ELR (cell line): ENCODE measurements at regions not wholly inside any gene's neighbourhood (a gene's known extent, or its start where the extent isn't known, plus 50 kb on each side); places are given as distances from the start of the nearest gene placed in this dataset.
"Not testable (repeated sequence)": the region's sequence is repeated elsewhere in the genome, so short reads cannot be mapped to it uniquely, and the experiment has no call there.

Experiments
- DNase-seq: peaks from one replicate; pipeline ENCODE4 v3.0.0-alpha.2; 2015; ENCODE audit warnings: low read depth

- not testable (repeated sequence) for DNase-seq
Measured at GRCh38 chr2:16217741-16218140, 277.4 kb downstream of the MYCN start.

DNA sequence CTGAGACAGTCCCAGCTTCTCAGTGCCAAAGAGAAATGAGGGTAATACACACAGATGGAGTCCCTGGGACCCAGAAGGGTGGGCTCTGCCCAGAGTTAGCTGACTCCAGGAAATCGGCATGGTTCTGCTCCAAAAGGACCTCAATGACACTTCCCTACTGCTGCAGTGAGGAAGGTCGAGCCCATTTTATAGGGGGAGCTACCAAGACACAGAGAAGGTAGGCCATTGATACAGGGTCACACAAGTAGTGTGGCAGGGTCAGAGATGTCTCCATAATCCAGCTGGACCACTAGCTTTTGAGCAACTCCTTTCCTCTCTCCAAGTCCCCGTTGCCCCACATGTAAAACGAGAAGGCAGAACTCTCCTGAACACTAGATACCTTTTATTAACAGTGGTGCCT, 276.9 kb downstream of the MYCN start:
- DNase-seq, result no peak

GRCh38 chr2:16216558-16216945, 276.2 kb downstream of the MYCN start:
- DNase-seq, result no peak

DNA sequence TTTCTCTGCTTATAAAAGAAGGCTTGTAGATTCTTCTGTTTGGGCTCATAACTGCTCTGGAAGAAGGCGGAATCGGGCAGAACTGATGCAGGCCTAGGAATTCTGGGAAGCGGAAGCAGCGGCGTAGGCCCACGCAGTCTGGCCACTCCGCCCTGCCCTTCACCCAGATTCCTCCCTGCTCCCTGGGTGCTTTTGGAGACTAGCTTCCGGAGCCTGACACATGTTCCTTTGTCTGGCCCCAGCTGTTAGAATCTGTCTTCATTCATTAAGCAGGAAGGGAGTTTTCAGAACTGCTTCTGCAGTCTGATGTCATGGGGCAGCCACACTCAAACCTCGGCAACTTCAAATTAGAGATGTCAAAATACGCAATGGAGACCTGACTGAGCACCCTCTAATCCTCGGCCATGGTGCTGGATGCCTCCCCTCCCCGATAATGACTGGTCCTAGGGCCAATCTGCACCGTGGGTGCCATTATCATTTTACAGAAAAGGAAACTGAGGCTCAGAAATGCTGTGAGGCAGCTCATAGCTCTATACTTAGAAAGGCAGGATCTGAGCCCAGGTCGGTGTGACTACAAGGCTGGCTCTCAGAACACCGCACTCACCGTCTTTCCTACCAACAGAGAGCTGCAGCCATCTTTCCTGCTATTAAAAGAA, 275.7 kb downstream of the MYCN start:
- DNase-seq, result no peak

- DNase-seq, result no peak
Measured at GRCh38 chr2:16214861-16215260, 274.5 kb downstream of the MYCN start.

GRCh38 chr2:16214391-16214790, 274.0 kb downstream of the MYCN start:
- no peak for DNase-seq

- DNase-seq, result no peak
Measured at GRCh38 chr2:16212321-16212720, 272.0 kb downstream of the MYCN start.

DNA sequence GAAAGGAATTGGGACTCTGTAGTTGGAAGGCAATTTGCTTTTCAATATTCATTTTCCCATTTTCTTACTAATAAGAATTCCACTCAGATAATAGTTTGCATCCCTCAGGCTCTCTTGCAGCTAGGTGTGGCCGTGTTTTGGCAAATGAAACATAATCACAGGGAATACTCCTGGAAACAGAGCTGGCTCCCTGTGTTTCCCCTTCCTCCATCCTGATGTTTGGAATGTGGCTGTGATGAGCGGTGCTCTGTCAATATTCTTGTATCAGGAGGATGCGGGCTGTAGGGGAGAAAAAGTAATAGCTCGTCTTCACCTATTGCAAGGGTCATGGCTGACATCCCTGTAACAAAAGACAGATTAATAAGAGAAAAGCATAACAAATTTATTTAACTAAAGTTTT, 271.0 kb downstream of the MYCN start:
- DNase-seq, result no peak

GRCh38 chr2:16210841-16211240, 270.5 kb downstream of the MYCN start:
- no peak for DNase-seq

DNA sequence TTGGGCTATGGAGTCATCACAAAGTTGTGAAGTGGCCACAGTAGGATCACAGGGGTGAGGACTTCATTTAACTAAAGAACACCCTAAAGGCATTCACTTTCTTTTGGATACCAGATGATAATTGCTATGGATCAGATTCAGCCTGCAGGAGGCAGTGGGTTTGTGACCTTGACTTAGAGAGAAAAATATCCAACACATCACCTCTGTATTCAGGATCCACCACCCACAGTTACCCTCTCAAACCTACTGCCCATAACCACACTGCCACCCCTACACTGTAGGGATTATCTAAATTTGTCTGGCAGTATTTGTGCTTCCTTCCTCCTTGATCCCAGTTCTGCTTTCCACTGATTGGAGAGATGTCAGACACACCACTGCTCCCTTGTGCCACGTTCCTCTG, 269.4 kb downstream of the MYCN start:
- no peak for DNase-seq

DNA sequence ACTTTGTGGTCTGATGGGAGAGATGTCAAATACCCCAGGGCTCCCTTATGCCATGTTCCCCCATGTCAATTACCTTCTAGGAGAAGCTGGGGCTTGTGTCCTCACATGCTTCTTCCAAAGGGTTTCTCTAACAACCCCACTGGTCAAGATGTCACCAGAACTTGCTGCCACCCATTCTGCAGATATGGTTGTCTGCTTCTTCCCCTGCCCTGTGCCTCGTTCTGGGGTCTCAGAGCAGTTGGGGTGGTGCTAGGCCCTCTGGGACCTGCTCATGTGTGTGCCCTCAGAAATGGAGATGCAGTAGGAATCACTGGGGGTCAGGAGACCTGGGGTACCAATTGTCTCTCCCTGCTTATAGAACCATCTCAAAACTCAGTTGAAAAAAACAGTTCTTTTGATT, 268.6 kb downstream of the MYCN start:
- DNase-seq, result no peak

DNA sequence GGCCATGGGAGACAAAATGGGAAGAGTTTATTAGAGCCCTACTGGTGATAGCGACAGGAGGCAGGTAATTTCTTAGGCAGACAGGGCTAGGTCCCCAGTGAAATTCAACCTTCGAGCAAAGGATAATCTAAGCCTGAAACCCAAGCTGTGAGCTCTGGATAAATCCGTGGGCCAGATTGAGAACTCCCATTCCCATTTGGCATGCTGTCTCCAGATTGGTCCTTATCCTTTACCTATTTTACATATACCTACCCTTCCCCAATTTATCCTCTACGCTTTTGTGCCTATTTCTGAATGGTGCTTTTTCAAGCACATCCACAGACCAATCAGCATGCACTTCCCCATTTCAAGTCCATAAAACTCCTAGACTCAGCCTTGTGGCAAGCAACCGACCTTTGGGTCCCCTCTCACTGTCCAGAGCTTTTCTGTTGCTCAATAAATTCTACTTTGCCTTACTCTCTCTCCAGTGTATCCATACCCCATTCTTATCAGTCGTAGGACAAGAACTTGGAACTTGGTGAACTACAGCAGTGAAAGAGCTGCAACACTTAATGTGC, 268.0 kb downstream of the MYCN start:
- DNase-seq, result no peak

DNA sequence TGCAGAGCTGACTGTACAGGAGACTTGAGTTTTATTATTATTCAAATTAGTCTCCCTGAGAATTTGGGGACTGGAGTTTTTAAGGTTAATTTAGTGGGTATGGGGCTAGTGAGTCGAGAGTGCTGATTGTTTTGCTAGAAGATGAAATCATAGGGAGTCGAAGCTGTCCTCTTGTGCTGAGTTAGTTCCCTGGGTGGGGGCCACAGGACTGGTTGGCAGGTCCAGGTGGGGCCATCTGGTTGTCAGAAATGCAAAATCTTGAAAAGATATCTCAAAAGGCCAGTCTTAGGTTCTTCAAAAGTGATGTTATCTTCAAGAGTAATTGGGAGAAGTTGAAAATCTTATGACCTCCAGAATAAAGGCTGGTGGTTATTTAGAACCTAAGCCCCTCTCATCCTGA, 267.3 kb downstream of the MYCN start:
- DNase-seq, result no peak

DNA sequence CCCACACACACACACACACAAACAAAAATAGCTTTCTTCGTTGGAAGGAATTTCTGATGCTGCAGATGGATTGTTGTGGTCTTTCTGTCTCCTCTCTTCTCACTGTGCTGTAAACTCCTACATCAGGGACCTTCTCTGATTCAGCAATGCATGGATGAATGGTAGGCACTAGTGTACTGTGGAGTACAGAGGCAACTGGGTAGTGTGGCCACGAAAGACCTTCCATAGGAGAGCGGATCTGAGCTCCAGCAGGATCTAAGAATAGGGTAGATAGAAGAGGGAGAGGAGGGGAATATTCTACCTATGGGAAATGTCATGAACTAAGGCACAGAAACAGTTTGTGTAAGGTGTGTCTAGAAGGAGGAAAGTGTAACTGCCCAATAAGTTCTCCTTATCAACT, 266.8 kb downstream of the MYCN start:
- no peak for DNase-seq

GRCh38 chr2:16206191-16206944, 266.0 kb downstream of the MYCN start:
- no peak for DNase-seq

- DNase-seq, result no peak
Measured at GRCh38 chr2:16205631-16206030, 265.3 kb downstream of the MYCN start.

GRCh38 chr2:16204886-16205620, 264.7 kb downstream of the MYCN start:
- no peak for DNase-seq

- no peak for DNase-seq
Measured at GRCh38 chr2:16204251-16204650, 263.9 kb downstream of the MYCN start.

GRCh38 chr2:16203691-16204090, 263.3 kb downstream of the MYCN start:
- DNase-seq, result no peak

DNA sequence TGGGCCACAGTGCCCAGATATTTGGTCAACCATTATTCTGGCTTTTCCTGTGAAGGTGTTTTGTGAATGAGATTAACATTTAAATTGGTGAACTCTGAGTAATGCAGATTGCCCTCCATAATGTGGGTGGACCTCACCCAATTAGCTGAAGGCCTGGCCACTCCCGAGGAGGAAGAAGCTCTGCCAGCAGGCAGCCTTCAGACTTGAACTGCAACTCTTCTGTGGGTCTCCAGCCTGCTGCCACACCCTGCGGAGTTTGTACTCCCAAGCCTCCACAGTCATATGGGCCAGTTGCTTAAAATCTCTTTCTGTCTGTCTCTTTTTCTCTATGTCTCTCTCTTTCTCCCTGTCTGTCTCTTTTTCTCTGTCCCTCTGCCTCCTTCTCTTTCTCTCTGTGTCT, 262.7 kb downstream of the MYCN start:
- no peak for DNase-seq

GRCh38 chr2:16202266-16203020, 262.1 kb downstream of the MYCN start:
- no peak for DNase-seq

DNA sequence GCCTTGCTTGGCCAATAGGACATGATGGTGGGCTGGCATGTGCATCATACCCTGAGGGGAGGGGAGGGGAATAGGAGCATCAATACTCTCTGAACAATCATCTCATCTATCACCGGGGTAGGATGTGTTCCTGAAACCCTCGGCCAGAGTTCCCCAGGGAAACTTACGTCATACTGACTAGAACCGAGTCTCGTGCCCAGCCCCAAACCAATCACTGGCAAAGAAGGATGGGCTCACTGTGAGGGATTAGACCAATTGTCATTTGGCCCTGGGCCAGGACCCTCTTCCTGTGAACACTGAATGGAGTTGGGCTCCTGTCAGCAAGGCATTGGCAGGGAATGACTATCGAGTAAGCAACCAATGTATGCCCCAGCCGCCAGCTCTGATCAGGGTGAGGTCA, 261.5 kb downstream of the MYCN start:
- no peak for DNase-seq
